Fibroblast of pulmonary artery (primary cell): ENCODE measurements at regions not wholly inside any gene's neighbourhood (a gene's known extent, or its start where the extent isn't known, plus 50 kb on each side); places are given as distances from the start of the nearest gene placed in this dataset.

ENCODE experiments used
- DNase-seq: peaks from one replicate; pipeline ENCODE4 v3.0.0-alpha.2; 2010; ENCODE audit warnings: low read depth
- H3K4me3 ChIP-seq: replicated peaks from 2 replicates; pipeline ENCODE4 v1.5.1; 2011; ENCODE audit warnings: low read depth, mild to moderate bottlenecking, control low read depth, low read length, moderate library complexity
- CTCF ChIP-seq: IDR thresholded peaks from 2 replicates; pipeline ENCODE4 v1.5.1; 2011; ENCODE audit warnings: mild to moderate bottlenecking, control low read depth, low read length, inconsistent platforms; ENCODE audit errors: missing control alignments

- TF ChIP-seq CTCF: no peak
- no peak overlapping the region for H3K4me3 ChIP-seq
- DNase-seq: peak; percentile 1
Measured at GRCh38 chr4:164012396-164013027, 518.0 kb downstream of the TMA16 start.

- DNase-seq: no peak
- TF ChIP-seq CTCF: no peak
- H3K4me3 ChIP-seq: no peak overlapping the region
Measured at GRCh38 chr4:164021947-164022346, 527.5 kb downstream of the TMA16 start.

GRCh38 chr4:164023214-164023613 is 528.7 kb downstream of the TMA16 start:
- TF ChIP-seq CTCF: no peak
- H3K4me3 ChIP-seq: no peak overlapping the region
- DNase-seq: no peak

GRCh38 chr4:164027805-164028204 is 533.3 kb downstream of the TMA16 start:
- no peak for TF ChIP-seq CTCF

GRCh38 chr4:164039482-164039881 is 545.0 kb downstream of the TMA16 start:
- no peak for DNase-seq
- no peak overlapping the region for H3K4me3 ChIP-seq
- TF ChIP-seq CTCF: no peak

More at GRCh38 chr4:164027805-164028204, 533.3 kb downstream of the TMA16 start:
- DNase-seq: no peak
- no peak overlapping the region for H3K4me3 ChIP-seq

GRCh38 chr4:164056426-164057142 is 562.1 kb downstream of the TMA16 start:
- TF ChIP-seq CTCF: no peak
- no peak for DNase-seq
- H3K4me3 ChIP-seq: no peak overlapping the region
